DND-41 (cell line): ENCODE measurements at regions not wholly inside any gene's neighbourhood (a gene's known extent, or its start where the extent isn't known, plus 50 kb on each side); places are given as distances from the start of the nearest gene placed in this dataset.

ENCODE experiments used
- CTCF ChIP-seq: IDR thresholded peaks from 2 replicates; pipeline ENCODE4 v1.5.1; 2012; ENCODE audit warnings: borderline replicate concordance, low read length, moderate library complexity, mild to moderate bottlenecking; ENCODE audit not compliant: poor library complexity, severe bottlenecking; ENCODE audit errors: extremely low read depth
- EZH2 ChIP-seq: IDR thresholded peaks from 3 replicates; pipeline ENCODE4 v1.6.1; 2012; ENCODE audit warnings: borderline replicate concordance, low read depth, mild to moderate bottlenecking, moderate library complexity, low read length, inconsistent platforms; ENCODE audit not compliant: severe bottlenecking

- TF ChIP-seq CTCF (no peak), EZH2 (no peak)
Observed at GRCh38 chr15:85849946-85850345, 55.2 kb upstream of the KLHL25 start.
